ENCODE measurements at regions not wholly inside any gene's neighbourhood (a gene's known extent, or its start where the extent isn't known, plus 50 kb on each side); places are given as distances from the start of the nearest gene placed in this dataset.

- TF ChIP-seq EGR1 (IDR thresholded peaks at IDR 0.05; ENCODE audit: low read depth): no peak
- TF ChIP-seq CEBPB (IDR thresholded peaks at IDR 0.05; ENCODE audit: low read depth): no peak
- no peak for TF ChIP-seq TCF7L2 (IDR thresholded peaks at IDR 0.05; ENCODE audit: borderline replicate concordance, extremely low read depth, insufficient read depth, insufficient read length)
- TF ChIP-seq POLR2AphosphoS5 (IDR thresholded peaks at IDR 0.05; ENCODE audit: low read depth, low read length): no peak
- TF ChIP-seq EZH2 (IDR thresholded peaks at IDR 0.05): no peak
- TF ChIP-seq CTCF (IDR thresholded peaks at IDR 0.05 in 2 of 3, conservative IDR thresholded peaks at IDR 0.05 in 1 of 3; ENCODE audit: borderline replicate concordance in 1 of 3, insufficient read depth in 1 of 3, low read depth in 2 of 3, low read length in 2 of 3): no peak
- no peak for TF ChIP-seq ZFX (IDR thresholded peaks at IDR 0.05)
- no peak for TF ChIP-seq ZNF274 (IDR thresholded peaks at IDR 0.05; ENCODE audit: low read depth, low read length)
- TF ChIP-seq SIN3A (IDR thresholded peaks at IDR 0.05; ENCODE audit: low read depth): no peak
- TF ChIP-seq SRF (IDR thresholded peaks at IDR 0.05; ENCODE audit: low read depth): no peak
- TF ChIP-seq REST (IDR thresholded peaks at IDR 0.05; ENCODE audit: low read depth): no peak
- TF ChIP-seq CBX3 (IDR thresholded peaks at IDR 0.05; ENCODE audit: low read depth): no peak
- no peaks in the 10 kb centered on the region for H3K9me3 ChIP-seq (ENCODE audit: control insufficient read depth in 1 of 2, insufficient read depth in 1 of 2, low read depth in 1 of 2, low read length in 2 of 2)
- intact Hi-C loops (cut with micrococcal nuclease): loop anchor here (1.0 to 5.0 kb wide), 4 partner anchors 39 to 719 kb away; no protein-coding TSS in a partner anchor
- ATAC-seq (no peak), DNase-seq (ENCODE audit: low read depth, low spot score) (no peak)
- peak overlapping the region; percentile 30; the same call in 1 of the 2 replicates for H3K4me2 ChIP-seq (ENCODE audit: low read length)
- no peaks in the 10 kb centered on the region for H3K79me2 ChIP-seq (ENCODE audit: insufficient read depth, low read length)
- no peak overlapping the region for H3K9ac ChIP-seq (ENCODE audit: low read length)
- H3K9me2 ChIP-seq (ENCODE audit: insufficient read depth): no peaks in the 10 kb centered on the region
- CTCF ChIA-PET: no interaction called here
- POLR2A ChIA-PET: no interaction called here
- no peak overlapping the region for H3K27ac ChIP-seq (ENCODE audit: low read depth, low read length)
- RAD21 ChIA-PET (ENCODE audit: low non-redundant PET in 1 of 2, low total read pairs in 2 of 2, uncharacterized antibody in 2 of 2, unreplicated experiment in 2 of 2): no interaction called here
- BruUV-seq (replicated peaks): no TSS peak
- peak overlapping the region; percentile 96 for H2AFZ ChIP-seq (ENCODE audit: low read depth, low read length, poor library complexity, severe bottlenecking)
- H3K27me3 ChIP-seq (ENCODE audit: insufficient read depth, low read length): peaks cover 9% of the 10 kb centered on the region; the same call in 1 of the 2 replicates
- H4K20me1 ChIP-seq (ENCODE audit: insufficient read depth): no peaks in the 10 kb centered on the region
- no peak overlapping the region for H3K4me3 ChIP-seq (replicated peaks in 1 of 2; ENCODE audit: low read depth in 1 of 2, low read length in 2 of 2)
- H3K36me3 ChIP-seq (ENCODE audit: control insufficient read depth in 1 of 2, insufficient read depth in 2 of 2, low read length in 2 of 2): no peaks in the 10 kb centered on the region
- H3K4me1 ChIP-seq (ENCODE audit: control insufficient read depth in 1 of 2, insufficient read depth in 2 of 2, low read length in 2 of 2): peaks cover 0 to 7% of the 10 kb centered on the region in 2 experiments; a peak in 2 of 4 replicates
Observed at GRCh38 chr5:1641041-1641440, 117.3 kb upstream of the LPCAT1 start.
